GM21576 (cell line): ENCODE measurements at regions not wholly inside any gene's neighbourhood (a gene's known extent, or its start where the extent isn't known, plus 50 kb on each side); places are given as distances from the start of the nearest gene placed in this dataset.

Source experiments
- ATAC-seq: cut with Tn5 transposase; IDR thresholded peaks from one replicate; pipeline ENCODE4 v1.9.1; 2021; ENCODE audit warnings: mild to moderate bottlenecking, moderate library complexity; ENCODE audit not compliant: unreplicated experiment

DNA sequence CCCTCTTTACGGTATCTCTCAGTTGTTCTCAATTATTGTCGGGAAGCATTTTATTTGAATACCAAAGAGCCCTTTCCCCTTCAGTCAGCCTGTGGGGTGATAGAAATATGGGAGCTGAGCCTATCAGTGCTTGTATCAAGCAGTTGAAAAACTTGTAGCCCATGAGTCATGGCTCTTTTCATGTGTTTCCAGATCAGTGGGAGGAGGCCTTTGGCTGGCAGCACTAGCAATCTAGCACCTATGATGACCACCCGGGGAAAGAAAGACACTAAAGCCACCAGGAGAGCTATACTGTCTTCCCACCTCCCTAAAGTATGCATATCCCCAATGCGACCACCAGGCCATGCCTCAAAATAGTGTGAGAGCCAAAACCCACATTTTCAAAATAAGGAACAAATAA lies 696.9 kb upstream of the C9orf72 start:
- ATAC-seq = no peak

DNA sequence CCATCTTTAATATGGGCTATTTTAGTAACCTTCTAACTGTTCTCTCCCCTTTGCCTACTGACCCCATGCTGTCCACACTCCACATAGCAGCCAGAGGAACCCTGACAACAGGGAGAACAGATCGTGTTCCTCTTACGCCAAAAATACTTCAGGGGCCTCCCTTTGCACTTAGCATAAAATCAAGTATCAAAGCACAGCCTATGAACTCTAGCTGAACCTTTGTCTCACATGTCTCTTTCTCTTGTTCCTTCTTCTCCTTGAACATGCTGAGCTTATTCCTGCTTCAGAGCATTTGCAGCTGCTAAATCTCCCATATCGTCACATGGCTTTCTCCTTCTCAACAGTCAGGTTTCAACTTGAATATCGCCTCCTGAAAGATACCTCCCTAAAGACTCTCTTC lies 698.8 kb upstream of the C9orf72 start:
- no peak for ATAC-seq

DNA sequence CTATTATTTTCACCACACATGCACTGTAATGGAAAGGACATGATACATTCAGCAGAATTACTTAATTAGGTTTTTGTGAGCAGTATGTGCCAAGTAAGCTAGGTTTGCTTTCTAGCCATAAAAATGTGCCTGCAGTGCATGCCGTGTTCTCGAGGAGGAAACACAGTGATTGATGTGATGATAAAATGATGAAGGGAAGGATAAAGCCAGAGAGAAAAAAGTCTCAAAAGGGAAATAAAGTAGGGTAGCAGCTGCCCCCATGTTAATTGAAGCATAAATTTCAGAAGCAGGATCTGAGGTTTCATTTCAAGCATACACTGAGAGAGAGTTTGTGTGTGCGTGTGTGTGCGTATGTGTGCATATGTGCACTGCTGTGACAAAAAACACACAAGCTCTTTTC lies 714.2 kb upstream of the C9orf72 start:
- ATAC-seq = no peak

DNA sequence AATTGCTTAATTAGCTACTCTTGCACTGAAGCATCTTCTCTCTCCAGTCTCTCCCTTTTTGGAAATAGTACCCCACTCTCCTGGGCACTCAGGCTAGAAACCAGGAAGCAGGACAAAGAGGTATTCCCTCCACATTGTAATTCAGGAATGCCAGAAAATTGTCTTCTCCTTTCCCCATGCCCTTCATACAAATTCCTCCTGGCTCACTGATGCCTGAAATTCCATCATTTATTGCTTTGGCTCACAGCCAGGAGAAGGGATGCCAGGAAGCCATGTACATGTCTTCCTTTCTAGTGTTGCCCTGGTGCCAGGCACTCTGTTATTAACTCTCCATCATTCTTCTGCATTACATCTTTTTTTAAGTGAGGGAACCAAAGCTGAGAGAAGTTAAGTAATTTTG lies 716.5 kb upstream of the C9orf72 start:
- ATAC-seq = no peak

DNA sequence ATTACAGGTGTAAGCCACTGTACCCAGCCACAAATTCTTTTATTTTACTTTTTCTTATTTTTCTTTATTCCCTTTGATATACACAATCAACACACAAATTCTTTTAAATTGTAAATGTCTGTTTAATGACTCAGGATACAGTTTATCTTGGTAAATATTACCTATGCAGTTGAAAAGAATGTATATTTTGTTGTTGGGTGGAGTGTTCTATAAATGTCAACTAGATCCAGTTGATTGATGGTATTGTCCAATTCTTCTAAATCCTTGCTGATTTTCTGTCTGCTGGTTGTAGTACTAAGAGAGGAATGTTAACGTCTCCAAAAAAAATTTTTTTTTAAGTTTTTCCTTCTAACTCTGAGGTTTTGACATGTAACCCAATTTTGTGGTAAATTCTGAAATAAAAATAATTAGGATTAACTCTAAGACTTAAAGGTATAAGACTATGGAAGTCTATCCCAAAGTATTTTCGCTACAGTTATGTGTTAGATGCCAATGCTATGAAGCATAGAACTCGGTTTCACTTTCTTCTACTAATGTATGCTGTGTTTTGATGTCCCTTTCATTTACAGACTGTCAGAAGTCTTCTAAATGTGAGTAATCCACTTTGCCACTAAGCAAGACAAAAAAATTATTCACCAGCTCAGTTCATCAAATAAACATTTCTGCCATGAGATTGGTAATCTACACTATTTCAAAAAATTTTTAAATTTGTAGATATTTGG lies 720.2 kb upstream of the C9orf72 start:
- ATAC-seq = no peak

DNA sequence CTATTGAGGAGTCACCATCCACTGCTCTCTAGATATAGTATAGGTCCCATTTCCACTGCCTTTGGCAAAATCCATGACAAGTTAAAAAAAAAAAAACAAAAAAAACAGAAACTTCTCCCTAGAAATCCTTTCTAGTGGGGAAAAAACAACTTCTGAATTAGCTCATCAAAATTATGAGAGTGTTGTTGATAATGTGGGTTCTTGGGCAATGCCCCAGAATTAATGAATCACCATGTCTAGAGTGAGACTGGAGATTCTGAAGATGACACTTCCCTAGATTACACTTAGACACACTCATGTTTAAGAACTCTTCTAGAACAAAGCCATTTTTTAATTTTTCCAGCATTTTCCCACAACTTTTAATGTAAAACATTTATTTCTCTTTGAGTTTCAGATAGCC lies 728.0 kb upstream of the C9orf72 start:
- ATAC-seq = no peak

DNA sequence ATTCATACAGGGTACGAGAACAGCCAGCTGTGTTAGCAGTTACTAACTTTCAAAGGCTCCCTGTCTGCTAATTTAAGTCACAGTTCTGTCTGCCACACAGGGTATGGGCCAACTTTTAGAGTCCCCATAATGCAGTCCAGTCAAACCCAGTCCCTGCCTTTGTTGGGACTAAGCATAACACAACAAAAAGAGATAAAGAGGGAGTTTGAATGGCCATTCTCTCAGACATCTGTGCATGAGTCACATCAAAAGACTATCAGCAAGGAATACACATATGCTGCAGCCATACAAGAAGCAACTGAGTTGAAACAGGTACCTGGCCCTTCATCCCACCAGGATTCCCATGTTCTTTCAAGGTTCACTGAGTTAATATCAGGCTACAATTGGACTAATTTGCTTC lies 744.5 kb upstream of the C9orf72 start:
- ATAC-seq = no peak

DNA sequence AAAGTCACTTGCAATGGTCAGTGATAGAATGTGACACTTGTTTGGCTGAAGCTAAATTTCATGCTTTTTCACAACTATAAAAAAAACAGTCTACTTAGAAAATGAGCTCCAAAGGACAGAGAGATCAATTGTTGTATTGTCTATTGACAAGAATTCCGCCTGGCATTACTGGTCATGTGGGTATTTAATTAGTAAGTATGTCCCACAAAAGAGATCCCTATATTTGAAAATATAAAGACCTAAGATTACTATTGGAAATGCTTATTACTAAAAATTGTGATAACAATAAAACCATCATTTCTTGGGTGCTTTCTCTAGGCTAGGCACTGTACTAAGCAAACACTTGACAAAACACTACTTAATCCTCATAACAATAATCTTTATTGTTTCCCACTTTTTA lies 745.2 kb upstream of the C9orf72 start:
- no peak for ATAC-seq

DNA sequence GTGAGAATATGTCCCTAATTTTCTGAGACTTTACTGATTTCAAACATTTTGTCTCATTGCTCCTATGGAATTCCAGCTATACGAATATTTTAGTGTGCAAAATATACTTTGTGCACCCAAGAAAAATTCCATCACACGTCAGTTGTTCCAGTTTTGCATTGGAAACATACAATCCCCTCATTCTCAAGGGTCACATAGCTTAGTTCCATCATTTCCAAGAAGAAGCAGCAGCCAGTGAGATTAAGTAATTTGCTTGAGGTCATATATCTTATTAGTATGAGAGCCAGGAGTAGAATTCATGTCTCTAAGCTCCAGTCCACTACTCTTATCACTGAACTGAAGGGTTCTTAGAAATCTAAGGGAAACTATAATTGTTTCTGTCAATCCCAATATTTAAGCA lies 746.7 kb upstream of the C9orf72 start:
- no peak for ATAC-seq

DNA sequence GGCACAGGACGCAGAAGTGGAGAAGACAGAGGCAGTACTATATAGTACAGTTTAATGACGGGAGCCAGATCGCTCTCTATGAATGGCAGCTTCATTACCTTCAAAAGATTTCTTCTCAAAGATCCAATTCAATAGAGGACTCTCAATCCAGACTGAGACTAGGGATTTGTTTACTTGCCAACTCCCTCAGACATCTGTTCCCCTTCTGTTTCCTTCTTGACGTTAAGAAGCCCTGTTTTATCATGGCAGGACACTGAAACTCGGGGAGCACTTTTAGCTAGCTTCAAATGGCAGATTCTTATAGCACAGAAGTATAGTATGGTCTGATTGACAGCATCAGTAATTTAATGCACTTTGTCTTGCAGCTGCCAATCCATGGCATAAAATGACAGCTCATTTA lies 747.3 kb upstream of the C9orf72 start:
- ATAC-seq = no peak

DNA sequence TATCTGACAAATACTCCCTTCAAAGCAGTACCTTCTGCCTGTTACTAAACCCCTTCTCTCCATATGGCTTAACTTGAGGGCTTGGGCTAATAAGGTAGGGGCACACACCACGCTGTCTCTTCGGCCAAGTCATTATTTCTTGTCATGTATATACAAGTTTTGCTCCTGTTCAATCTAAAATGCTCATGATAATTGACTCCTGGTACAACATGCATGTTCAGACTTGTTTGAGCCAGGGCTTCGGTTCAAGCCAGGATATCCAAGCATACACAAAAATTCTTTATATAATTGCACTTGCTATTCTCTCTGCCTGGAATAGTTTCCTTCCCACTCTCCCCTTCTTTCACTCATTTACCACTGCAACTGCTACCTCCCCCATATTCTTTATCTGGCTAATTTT lies 756.0 kb upstream of the C9orf72 start:
- no peak for ATAC-seq

DNA sequence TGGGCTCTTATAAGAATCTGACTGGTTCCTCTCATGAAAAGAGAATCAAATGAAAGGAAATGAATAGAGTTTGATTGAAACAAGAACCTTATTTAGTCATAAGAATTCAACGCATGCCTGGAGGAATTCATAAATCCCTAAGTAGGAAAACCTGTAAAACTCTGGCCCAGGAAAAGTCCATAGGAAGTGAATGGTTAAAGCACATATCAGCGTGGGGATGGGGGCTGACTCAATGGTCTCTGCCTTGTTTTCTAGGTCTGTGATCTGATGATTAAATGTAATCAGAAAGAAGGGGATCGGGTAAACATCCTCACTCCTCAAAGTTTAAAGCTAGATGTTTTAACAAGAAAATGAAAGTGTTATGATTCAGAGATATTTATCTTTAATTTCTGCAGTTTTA lies 759.4 kb upstream of the C9orf72 start:
- ATAC-seq = no peak

DNA sequence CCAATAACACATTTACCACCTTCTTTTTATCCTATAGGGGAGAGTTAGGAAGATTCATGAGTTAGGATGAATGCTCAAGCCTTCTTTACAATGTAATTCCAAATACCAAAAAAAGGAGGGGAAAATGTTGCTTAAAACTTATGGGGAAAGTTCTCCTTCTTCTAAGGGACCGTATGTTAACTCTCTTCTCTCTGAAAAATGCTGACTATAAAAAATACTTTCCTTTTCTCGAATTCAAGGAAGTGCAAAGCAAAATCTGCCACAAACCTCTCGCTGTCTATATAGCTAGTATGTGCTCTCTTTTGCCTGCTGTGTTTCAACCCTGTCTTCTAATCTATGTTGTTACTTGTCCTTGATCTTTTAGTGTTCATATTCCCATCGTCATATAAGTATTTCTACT lies 768.6 kb upstream of the C9orf72 start:
- ATAC-seq = no peak

DNA sequence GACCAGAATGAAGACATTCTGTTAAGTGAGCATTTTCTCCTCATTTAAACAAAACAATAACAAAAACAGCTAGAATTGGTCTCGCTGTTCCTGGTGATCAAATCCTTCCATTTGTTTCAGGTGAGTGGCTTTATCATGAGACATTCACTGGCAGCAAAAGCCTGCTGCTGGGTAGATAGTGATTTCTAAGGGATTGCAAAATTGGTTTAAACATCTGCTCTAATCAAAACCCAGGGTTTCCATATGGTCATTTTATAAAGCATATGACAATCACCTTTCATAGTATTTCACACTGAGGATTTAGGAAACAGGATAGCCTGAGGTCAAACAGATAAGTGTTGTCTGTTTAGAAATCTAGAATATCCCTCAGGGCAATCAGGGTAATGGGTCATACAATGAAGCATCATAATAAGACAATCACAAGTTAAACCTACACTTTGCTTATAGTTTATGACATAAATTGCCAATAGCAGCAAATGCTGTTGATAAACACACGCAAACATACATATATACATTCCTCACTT lies 769.6 kb upstream of the C9orf72 start:
- no peak for ATAC-seq

DNA sequence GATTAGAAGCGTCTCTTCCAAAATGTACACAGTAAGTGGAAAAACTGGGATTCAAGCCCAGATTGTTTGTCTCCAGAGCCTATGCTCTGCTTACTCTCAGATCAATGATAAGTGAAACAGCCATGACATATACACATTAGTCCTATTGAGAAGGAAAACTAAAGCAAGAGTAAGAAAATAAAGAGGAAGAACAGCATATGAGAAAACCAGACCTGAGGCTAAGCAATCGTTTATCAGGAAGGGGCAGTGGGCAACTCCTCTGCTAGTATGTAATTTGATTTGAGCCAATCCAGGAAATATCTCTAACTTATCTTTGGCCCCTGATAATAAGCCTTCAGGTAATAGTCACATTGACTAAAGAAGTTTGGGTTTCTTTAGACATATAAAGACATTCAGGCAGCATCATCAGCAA lies 789.9 kb upstream of the C9orf72 start:
- no peak for ATAC-seq

DNA sequence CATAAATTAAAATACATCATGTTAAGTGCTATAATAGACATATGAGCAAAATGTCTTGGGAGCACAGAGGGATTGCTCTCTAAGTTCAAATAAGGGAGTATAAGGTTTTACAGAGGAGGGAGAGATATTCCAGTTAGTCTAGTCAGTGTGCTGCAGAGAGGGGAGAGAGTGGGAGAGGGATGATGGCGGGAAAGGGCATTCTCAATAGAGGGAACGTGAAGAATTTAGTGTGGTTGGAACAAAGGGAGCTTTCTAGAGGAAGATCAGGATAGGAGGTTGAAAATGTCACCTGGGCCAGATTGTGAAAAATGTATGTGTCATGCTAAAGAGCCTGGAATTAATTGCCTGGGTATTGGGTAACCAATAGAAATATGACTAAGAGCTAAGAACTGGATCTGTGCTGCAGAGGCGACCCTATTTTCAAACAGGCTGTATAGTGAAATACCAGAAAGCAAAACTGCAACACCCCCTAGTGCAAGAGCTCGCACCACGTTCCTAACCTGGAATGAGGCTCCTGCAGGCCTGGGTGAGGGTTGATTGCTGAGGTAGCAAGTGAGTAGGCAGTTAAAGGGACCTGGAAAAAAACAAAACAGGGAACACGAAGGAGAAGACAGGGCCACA lies 791.8 kb upstream of the C9orf72 start:
- ATAC-seq = no peak

DNA sequence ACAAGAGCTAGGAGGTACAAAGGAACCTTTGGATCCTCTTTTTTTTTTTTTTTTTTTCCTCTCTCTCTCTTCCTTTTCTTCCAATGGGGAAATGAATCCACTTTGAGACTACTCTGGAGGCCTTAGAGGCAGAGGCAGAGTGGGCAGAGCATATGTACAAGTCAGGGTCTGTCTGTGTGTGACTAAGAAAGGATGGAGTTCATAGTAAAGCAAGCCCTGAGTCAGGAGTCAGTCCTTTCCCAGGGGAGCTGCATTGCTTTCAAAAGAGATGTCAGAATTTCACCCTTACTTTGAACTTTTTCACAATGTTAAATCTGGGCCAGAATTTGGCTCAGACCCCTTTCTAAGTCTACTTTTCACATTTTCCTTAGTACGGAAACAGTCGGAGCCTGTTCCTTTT lies 792.4 kb upstream of the C9orf72 start:
- ATAC-seq = no peak

DNA sequence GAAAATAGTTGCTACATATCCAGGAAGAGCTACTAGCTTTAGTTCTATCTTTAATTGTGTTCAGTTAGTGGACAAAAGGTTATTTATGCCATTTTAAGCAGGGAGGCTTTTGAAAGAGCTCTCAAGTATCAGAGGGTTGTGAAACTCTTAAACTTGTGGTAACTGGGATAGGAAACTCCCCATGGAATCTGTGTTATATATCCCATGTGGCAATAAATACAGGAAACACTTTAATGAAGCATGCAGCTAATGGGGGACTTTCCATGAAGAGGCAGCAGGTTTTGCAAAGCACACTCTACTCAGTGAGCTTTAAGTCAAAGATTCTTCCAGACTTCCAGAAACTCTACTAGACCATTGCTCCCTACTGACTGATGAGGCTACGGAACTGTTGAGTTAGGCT lies 805.0 kb upstream of the C9orf72 start:
- no peak for ATAC-seq

DNA sequence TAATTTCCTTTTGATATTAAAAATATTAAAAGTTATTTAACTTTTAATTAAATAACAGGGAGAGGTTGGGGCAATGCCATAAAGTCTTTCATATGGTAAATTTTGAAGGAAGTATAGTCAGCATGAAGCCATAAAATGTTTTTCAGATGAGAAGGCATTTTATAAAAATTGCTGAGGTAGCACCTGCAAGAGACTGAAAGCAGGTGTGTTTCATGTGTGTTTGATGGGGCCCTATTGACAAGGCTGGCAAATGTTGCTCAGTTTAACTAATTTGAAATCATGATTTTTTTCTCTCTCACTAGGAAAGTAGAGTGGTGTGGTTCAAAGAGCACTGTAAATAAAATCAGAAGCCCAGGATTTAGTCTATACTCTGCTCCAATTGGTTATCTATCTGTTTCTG lies 805.8 kb upstream of the C9orf72 start:
- no peak for ATAC-seq

DNA sequence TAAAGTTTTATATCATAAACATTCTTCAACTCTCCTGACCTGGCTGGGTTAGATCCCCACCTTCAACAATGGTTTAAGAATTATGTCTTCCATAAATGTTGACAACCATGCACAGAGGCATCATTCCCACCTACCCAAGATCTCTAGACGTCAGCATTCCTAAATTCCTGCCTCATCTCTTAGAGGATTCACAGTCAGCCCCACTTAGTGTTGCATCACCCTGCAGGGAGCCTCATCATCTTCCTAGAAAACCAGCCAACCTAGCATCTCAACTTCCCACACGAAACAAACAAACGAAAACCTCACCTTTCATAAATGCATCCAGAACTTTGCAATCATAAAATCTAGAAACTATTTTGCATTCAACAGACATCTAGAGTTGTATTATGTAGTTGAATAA lies 816.1 kb upstream of the C9orf72 start:
- ATAC-seq = no peak

DNA sequence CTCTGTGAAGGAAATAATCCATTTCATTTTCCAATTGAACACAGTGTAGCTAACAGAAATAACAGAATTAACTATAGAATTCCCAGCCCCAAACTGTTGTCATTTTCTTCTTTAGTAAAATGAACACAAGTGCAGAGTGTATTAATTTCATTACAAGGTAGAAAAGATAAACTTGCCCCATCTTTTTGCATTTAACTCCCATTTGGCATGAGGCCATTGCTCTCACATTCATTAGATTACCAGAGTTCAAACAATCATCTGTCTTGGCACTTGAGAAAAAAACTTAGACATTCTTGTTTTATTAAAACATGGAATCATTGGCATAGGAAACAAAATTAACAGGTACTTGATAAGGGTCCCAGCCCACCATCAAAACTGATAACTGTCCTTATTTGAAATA lies 821.5 kb upstream of the C9orf72 start:
- ATAC-seq = no peak

DNA sequence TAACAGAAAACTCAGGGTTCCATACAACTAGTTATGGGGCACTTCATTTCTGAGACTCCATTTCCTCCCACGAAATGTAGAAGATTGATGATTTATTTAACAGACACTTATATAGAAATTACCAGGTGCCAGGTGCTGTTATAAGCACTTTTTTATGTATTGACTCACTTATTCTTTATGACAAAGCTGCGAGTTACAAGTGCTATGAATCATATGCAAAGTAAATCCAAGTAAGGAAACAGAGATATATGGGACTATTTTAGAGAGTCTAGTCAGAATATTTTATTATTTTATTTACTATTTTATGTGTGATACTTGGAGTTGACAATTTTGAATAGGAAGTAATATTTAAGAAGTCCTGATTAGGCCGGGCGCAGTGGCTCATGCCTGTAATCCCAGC lies 822.8 kb upstream of the C9orf72 start:
- ATAC-seq = no peak

DNA sequence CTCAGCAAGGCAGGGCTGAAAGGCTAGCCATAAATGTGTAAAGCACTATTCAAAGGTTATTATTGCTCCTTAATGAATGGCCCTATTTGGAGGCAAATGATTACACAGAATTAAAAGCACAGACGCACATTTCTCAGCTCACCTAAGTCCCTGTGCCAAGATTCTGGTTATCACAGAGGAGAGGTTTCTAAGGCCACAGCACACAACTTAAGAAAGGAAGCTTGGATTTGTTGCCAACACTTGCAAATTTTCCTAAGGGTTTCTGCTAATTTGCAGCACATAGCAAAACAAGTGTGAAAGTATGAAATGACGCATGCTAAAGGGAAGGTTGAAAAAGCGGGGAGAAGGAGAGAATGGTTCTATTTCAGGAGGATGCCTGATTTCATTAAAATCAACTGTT lies 834.1 kb upstream of the C9orf72 start:
- no peak for ATAC-seq
